ENCODE measurements at regions not wholly inside any gene's neighbourhood (a gene's known extent, or its start where the extent isn't known, plus 50 kb on each side); places are given as distances from the start of the nearest gene placed in this dataset.

- Histone ChIP-seq H4K20me1 (ENCODE audit: insufficient read depth, low read length, poor library complexity, severe bottlenecking) (no peaks in the 10 kb centered on the region), H3K27me3 (ENCODE audit: insufficient read depth, low read length, poor library complexity, severe bottlenecking) (peaks cover 26% of the 10 kb centered on the region), H3K79me2 (ENCODE audit: insufficient read depth, low read length) (no peaks in the 10 kb centered on the region), H2AFZ (ENCODE audit: low read length) (no peak overlapping the region), H3K9me2 (replicated peaks; ENCODE audit: low read depth, low read length) (no peaks in the 10 kb centered on the region), H3K4me3 (ENCODE audit: low read length, poor library complexity, severe bottlenecking) (no peak overlapping the region), H3K4me2 (ENCODE audit: low read depth, low read length, poor library complexity, severe bottlenecking) (no peak overlapping the region), H3K4me1 (ENCODE audit: insufficient read depth, low read length, poor library complexity, severe bottlenecking) (peaks cover 4% of the 10 kb centered on the region), H3K9ac (ENCODE audit: low read depth, low read length, poor library complexity, severe bottlenecking) (no peak overlapping the region), H3K9me3 (ENCODE audit: insufficient read depth, low read depth, low read length) (no peaks in the 10 kb centered on the region), H3F3A (ENCODE audit: low read depth) (no peaks in the 10 kb centered on the region), H3K36me3 (ENCODE audit: insufficient read depth, low read length) (no peaks in the 10 kb centered on the region)
- no peak for TF ChIP-seq EZH2phosphoT487 (IDR thresholded peaks at IDR 0.05; ENCODE audit: borderline replicate concordance)
- TF ChIP-seq, protein P1, sequence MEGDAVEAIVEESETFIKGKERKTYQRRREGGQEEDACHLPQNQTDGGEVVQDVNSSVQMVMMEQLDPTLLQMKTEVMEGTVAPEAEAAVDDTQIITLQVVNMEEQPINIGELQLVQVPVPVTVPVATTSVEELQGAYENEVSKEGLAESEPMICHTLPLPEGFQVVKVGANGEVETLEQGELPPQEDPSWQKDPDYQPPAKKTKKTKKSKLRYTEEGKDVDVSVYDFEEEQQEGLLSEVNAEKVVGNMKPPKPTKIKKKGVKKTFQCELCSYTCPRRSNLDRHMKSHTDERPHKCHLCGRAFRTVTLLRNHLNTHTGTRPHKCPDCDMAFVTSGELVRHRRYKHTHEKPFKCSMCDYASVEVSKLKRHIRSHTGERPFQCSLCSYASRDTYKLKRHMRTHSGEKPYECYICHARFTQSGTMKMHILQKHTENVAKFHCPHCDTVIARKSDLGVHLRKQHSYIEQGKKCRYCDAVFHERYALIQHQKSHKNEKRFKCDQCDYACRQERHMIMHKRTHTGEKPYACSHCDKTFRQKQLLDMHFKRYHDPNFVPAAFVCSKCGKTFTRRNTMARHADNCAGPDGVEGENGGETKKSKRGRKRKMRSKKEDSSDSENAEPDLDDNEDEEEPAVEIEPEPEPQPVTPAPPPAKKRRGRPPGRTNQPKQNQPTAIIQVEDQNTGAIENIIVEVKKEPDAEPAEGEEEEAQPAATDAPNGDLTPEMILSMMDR (conservative IDR thresholded peaks at IDR 0.05; ENCODE audit: low read length) = no peak
These were observed 280.4 kb upstream of the GRIP1 start for GRCh38 chr12:66959276-66959675.

- Histone ChIP-seq H3K27me3 (ENCODE audit: insufficient read depth, low read length, poor library complexity, severe bottlenecking) (peaks cover 26% of the 10 kb centered on the region), H3K79me2 (ENCODE audit: insufficient read depth, low read length) (no peaks in the 10 kb centered on the region), H2AFZ (ENCODE audit: low read length) (no peak overlapping the region), H3K4me2 (ENCODE audit: low read depth, low read length, poor library complexity, severe bottlenecking) (no peak overlapping the region), H3K4me1 (ENCODE audit: insufficient read depth, low read length, poor library complexity, severe bottlenecking) (peaks cover 6% of the 10 kb centered on the region), H3K4me3 (ENCODE audit: low read length, poor library complexity, severe bottlenecking) (no peak overlapping the region), H3K9me2 (replicated peaks; ENCODE audit: low read depth, low read length) (no peaks in the 10 kb centered on the region), H3F3A (ENCODE audit: low read depth) (no peaks in the 10 kb centered on the region), H3K9ac (ENCODE audit: low read depth, low read length, poor library complexity, severe bottlenecking) (no peak overlapping the region), H4K20me1 (ENCODE audit: insufficient read depth, low read length, poor library complexity, severe bottlenecking) (no peaks in the 10 kb centered on the region), H3K36me3 (ENCODE audit: insufficient read depth, low read length) (no peaks in the 10 kb centered on the region), H3K9me3 (ENCODE audit: insufficient read depth, low read depth, low read length) (no peaks in the 10 kb centered on the region)
- TF ChIP-seq, protein P1 (conservative IDR thresholded peaks at IDR 0.05; ENCODE audit: low read length) = no peak
- TF ChIP-seq EZH2phosphoT487 (IDR thresholded peaks at IDR 0.05; ENCODE audit: borderline replicate concordance) = no peak
These were observed 281.1 kb upstream of the GRIP1 start for GRCh38 chr12:66960006-66960405.

DNA sequence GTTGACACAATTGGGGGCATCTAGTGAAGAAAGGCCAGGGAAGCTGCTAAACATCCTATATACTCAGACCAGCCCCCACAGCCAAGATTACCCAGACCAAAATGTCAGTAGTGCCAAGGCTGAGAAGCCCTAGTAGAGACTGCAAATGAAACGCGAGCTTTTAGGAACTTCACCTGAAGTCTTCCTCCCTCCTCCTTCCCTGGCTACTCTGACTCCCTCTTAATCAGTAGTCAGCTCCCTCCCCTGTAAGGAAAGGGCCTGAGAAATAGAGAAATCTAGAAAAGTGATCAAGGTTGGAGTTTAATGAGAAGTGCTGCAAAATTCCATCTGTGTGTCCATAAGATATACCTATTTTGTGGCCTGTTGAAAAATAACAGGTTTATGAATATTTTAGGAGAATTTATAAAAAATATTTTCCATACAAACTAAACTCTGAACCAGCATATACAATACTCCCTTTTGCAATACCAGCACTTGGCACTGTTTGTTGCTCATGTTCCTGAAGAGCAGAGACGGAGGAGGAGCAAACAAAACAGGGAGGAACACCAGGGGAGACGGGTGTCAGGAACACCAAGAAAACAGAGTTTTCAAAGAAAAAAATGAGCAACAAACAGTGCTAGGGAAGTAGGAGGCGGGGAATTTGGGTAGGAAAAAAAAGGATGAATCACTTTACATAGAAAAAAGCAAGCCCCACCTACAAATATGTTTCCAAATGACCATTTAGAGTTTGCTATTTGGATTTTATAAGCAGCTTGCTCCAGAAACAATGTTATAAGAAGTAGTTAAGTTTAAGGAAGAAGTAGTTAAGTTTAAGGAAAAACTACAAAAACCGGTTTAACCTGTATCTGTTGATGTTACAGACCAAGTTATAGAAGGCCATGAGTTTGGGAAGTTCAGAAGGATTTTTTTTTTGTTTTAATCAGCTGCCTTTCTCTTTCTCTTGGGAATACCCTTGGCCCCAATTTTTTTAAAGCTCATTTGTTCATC lies 282.1 kb upstream of the GRIP1 start:
- Histone ChIP-seq H3K9ac (ENCODE audit: low read depth, low read length, poor library complexity, severe bottlenecking) (no peak overlapping the region), H3K9me2 (replicated peaks; ENCODE audit: low read depth, low read length) (no peaks in the 10 kb centered on the region), H2AFZ (ENCODE audit: low read length) (no peak overlapping the region), H3K27me3 (ENCODE audit: insufficient read depth, low read length, poor library complexity, severe bottlenecking) (peaks cover 32% of the 10 kb centered on the region), H3K9me3 (ENCODE audit: insufficient read depth, low read depth, low read length) (no peaks in the 10 kb centered on the region), H3K4me2 (ENCODE audit: low read depth, low read length, poor library complexity, severe bottlenecking) (no peak overlapping the region), H3K4me1 (ENCODE audit: insufficient read depth, low read length, poor library complexity, severe bottlenecking) (peaks cover 6% of the 10 kb centered on the region), H3K36me3 (ENCODE audit: insufficient read depth, low read length) (no peaks in the 10 kb centered on the region), H3K79me2 (ENCODE audit: insufficient read depth, low read length) (no peaks in the 10 kb centered on the region), H3F3A (ENCODE audit: low read depth) (no peaks in the 10 kb centered on the region), H3K4me3 (ENCODE audit: low read length, poor library complexity, severe bottlenecking) (no peak overlapping the region), H4K20me1 (ENCODE audit: insufficient read depth, low read length, poor library complexity, severe bottlenecking) (no peaks in the 10 kb centered on the region)
- TF ChIP-seq EZH2phosphoT487 (IDR thresholded peaks at IDR 0.05; ENCODE audit: borderline replicate concordance) = no peak
- TF ChIP-seq, protein P1 (conservative IDR thresholded peaks at IDR 0.05; ENCODE audit: low read length) = no peak

Data from Loucy (cell line).